ENCODE measurements at regions not wholly inside any gene's neighbourhood (a gene's known extent, or its start where the extent isn't known, plus 50 kb on each side); places are given as distances from the start of the nearest gene placed in this dataset.

- no peak for TF ChIP-seq POLR2A (IDR thresholded peaks at IDR 0.05; ENCODE audit: low read length)
- TF ChIP-seq GATA1 (IDR thresholded peaks at IDR 0.05; ENCODE audit: low read depth, low read length) = no peak
Measured at GRCh38 chr7:15837306-15837950, 150.9 kb upstream of the MEOX2 start.
